NCI-H146 (cell line): ENCODE measurements at regions not wholly inside any gene's neighbourhood (a gene's known extent, or its start where the extent isn't known, plus 50 kb on each side); places are given as distances from the start of the nearest gene placed in this dataset.
A peak's percentile ranks its signal among the peaks of the same experiment; 100 is the strongest.
"Not testable (repeated sequence)": the region's sequence is repeated elsewhere in the genome, so short reads cannot be mapped to it uniquely, and the experiment has no call there.

ENCODE experiments used
- DNase-seq: peaks from one replicate; lab custom pipeline; 2025; lab: John Stamatoyannopoulos, UW

DNA sequence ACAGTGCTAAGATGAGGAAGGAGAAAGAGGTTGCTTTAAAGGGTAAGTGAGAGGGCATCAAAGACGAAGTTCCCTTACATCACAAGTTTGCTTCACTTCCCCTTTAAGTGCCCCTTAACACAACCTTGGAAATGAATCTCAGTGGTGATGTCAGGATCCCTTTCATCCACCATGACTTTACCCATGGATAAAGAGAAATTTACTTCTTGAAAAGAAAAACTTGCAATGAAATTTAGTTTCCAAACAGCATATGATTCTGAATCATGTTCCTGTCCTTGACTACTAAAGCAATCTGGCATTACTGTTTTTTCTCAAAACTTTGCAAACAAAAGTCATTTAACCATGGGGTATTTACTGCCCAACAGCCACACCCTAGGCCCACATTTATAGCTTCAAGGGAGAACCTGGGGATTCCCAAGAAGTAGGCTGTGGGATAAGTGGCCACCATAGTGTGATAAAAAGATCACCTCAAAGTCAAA, 135.9 kb downstream of the ITGB8 start:
- no peak for DNase-seq

DNA sequence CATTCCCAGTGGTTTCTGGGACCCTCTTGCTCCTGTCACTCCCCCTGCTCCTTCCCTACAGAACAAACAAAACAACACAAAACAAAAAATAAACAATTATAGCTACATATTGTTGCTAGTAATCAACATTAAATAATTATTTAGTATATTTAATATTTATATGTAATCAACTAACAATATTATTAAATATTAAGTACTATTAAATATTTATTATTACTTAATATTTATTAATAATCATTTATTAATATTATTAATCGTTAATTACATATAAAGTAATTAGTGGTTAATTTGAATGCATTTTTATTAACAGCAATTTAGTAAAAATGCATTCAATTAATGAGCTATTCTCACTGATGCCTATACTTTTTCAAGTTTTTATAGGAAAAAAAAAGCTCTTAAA, 139.4 kb downstream of the ITGB8 start:
- DNase-seq, result no peak

GRCh38 chr7:20470726-20471125, 140.0 kb downstream of the ITGB8 start:
- no peak for DNase-seq

DNA sequence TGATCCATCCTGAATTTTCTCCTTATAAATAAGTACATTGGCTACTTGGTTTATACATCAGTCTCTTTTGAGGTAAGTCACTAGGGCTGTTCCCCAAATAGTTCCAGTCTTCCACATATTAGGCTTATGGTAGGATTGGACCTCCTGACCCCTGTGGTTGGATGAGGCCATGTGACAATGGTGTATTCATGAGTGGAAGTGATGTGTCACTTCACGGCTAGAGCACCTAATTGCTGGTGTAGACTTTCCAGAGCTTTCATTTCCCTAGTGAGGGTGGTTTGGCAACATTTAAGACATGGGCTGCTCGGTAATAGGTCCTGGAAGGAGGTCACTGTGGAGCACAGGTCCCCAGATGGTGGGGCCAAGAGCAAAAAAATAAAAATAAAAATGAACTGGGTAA, 141.2 kb upstream of the ABCB5 start:
- DNase-seq, result no peak

DNA sequence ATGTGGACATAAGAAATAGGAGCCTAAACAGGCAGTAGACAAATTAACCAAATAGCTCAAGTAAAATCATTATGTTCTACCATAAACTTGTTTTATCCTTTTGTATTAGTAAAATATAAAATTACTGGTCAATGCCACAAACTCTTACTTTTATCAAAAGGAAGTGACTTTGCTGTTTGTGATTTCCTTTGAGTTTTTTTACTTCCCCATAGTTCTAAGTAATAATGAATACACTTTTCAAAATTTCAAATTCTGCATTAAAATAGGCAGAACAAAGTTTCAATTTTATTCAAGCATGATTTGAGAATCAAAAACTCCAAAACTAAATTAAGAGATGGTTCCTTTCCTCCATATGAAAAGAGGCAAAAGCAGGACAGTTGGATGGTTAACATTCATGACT, 139.7 kb upstream of the ABCB5 start:
- no peak for DNase-seq

DNA sequence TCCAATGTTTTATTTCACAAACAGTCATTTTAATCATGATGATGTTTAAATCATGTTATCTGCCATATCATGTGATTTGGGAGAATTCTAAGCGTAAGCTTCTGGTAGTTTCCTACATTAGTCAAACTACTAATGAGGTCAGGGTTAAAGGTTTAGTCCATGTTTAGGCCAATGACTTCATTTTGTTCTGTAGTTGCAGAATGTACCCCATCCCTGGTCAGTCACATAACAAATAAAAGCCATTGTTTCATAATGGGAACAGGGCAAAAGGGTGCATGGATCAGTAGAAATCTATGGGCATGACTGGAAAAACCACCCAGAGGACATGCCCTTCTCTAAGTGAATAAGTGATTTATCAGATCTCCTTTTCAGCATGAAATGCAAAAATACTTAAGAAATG, 138.4 kb upstream of the ABCB5 start:
- DNase-seq, result no peak

- DNase-seq, result no peak
Measured at GRCh38 chr7:20479706-20480105, 135.8 kb upstream of the ABCB5 start.

- DNase-seq, result no peak
Measured at GRCh38 chr7:20482071-20482470, 133.4 kb upstream of the ABCB5 start.

DNA sequence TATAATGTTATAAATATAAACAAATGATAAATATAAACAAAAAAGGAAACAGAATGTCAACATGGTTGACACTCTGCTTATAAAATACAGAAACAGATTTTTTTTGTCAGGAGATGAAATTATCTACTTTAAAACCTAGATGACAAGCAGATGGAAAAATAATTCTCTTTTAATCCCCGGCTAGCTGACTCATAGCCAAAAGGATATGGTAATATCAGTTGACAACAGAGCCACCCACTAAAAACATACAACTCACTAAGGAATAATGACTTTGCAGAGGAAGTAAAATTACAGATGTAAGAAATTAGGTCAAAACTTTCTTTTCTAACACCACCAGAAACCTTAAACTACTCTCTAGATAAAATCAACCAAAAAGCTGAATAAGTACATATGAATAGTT, 131.1 kb upstream of the ABCB5 start:
- no peak for DNase-seq

DNA sequence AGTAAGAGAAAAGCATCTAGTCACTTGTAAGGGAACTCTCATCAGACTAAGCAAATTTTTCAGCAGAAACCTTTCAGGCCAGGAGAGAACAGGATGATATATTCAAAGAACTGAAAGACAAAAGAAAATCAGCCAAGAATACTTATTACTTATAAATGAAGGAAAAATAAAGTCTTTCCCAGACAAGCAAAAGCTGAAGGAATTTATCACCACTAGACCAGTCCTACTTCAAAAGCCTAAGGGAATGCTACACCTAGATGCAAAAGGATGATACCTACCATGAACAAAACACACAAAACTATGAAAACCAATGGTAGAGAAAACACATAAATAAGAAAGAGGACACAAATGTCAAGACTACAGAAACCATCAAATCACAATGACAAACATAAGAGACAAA, 126.6 kb upstream of the ABCB5 start:
- no peak for DNase-seq

DNA sequence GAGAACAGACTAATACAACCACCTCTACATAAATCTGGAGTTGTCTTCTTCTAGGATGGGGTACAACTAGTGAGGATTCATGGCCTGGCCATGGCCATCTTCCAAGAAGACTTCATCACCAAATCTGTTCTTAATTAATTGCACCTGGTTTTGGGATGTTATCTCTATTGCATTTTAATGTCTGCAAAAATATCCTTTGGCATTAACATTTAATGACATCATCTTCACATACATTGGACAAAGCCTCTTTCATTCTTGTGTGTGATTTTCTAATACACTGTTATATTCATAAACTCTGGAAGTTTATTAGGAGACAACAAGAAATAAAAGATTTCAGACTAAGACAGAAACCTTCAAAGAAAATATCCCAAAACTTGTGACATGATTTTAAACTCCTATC, 124.2 kb upstream of the ABCB5 start:
- no peak for DNase-seq

- DNase-seq, result no peak
Measured at GRCh38 chr7:20494566-20494965, 120.9 kb upstream of the ABCB5 start.

- not testable (repeated sequence) for DNase-seq
Measured at GRCh38 chr7:20501473-20501872, 114.0 kb upstream of the ABCB5 start.

GRCh38 chr7:20503278-20503950, 112.1 kb upstream of the ABCB5 start:
- no peak for DNase-seq

DNA sequence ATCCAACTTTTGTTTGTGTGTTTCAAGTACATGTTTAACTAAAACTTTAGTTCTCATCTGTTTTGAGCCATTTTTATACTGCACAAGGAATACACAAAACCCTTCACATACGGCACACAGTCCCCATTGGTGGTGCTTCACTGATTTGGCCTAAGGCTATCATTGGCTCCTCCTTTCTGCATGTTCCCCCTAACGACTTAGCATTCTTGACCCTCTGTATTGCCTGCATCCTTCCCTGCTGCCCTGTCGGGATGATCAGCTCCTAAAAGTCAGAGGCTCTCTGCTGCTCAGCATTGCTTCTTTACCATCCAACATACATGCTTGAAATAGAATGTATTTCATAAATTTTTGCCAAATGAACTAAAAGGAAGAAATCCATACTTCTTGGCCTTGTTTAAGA, 111.4 kb upstream of the ABCB5 start:
- DNase-seq, result no peak

GRCh38 chr7:20506175-20506574, 109.3 kb upstream of the ABCB5 start:
- DNase-seq, result no peak

DNA sequence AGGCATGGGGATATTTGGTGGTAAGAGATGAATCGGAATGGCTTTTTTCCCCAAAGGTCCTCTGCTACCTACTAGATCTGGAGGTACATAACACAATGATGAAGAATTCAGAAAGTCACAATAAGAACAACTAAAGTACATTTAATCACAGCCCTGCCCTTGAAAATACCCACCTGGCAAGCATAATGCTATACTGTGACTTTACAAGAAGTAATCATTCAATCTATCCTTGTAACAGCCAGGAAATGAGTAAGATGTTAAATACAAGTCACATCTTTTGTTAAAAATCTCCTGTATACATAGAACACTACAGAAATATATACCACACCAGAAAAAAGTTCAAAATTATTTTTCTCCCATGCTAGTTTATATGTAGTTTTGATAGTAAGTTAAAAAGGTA, 108.3 kb upstream of the ABCB5 start:
- DNase-seq, result no peak

GRCh38 chr7:20508109-20508508, 107.4 kb upstream of the ABCB5 start:
- no peak for DNase-seq

DNA sequence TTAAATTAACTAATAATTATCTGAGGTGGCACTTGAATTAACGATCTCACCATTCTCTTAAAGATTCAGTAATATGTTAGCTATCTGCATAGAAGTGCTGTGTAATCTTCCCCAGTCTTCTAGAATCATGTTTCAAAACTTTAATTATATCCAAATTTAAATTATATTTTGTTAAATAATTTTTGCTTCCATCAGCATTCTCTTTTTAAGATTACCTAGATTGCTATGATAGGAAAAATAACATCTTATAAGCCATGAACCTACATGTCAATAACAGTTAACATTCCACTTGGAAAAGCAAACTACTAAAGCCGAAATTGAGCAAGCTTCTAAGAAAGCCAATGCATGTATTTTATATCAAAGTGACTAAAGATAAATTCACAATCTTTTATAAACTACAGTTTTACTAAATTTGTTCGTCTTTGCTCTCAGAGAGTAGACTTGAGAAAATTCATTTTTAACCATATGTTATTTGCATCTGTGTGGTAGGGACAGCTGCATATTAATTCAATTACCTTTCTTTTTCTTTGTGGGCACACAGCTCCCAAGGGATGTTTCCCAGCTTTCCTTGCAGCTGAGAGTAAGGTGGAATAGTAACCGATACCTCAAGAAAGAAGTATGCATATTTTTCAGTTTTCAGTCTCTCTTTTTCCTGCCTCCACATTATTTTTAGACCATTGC, 105.4 kb upstream of the ABCB5 start:
- no peak for DNase-seq

GRCh38 chr7:20510573-20510900, 104.9 kb upstream of the ABCB5 start:
- no peak for DNase-seq

GRCh38 chr7:20513341-20513740, 102.1 kb upstream of the ABCB5 start:
- DNase-seq, result no peak

DNA sequence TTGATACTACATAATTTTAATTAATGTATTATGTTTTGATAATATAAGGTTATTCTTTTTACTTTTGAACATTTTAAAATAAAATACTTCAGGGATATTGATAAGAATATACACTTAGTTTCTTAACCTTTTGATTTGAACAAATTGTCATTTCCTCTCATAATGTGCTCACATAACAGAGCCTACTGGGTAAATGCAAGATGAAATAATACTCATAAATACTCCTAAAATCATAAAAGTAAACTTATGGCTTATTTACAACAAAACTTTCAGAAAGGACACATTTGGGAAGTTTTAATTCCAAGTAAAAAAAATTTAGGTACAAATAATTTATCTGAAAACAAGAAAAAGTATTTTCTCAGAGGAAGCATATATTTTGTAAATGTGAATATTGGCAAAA, 101.6 kb upstream of the ABCB5 start:
- DNase-seq, result no peak

- DNase-seq, result peak; percentile 74
Measured at GRCh38 chr7:20514364-20514763, 101.1 kb upstream of the ABCB5 start.

GRCh38 chr7:20519645-20520044, 95.8 kb upstream of the ABCB5 start:
- peak; percentile 1 for DNase-seq
